GM21447 (cell line): ENCODE measurements at regions not wholly inside any gene's neighbourhood (a gene's known extent, or its start where the extent isn't known, plus 50 kb on each side); places are given as distances from the start of the nearest gene placed in this dataset.

Experiments used
- ATAC-seq: cut with Tn5 transposase; IDR thresholded peaks from one replicate; pipeline ENCODE4 v1.9.1; 2021; ENCODE audit not compliant: unreplicated experiment

GRCh38 chr2:23132823-23133595, 252.0 kb upstream of the KLHL29 start:
- no peak for ATAC-seq

GRCh38 chr2:23134726-23135125, 250.3 kb upstream of the KLHL29 start:
- no peak for ATAC-seq

- no peak for ATAC-seq
Observed at GRCh38 chr2:23135481-23136100, 249.4 kb upstream of the KLHL29 start.

GRCh38 chr2:23137166-23137565, 247.8 kb upstream of the KLHL29 start:
- no peak for ATAC-seq

GRCh38 chr2:23138701-23139100, 246.3 kb upstream of the KLHL29 start:
- ATAC-seq = no peak

GRCh38 chr2:23145460-23145859, 239.5 kb upstream of the KLHL29 start:
- no peak for ATAC-seq

- ATAC-seq = no peak
Observed at GRCh38 chr2:23146011-23146410, 239.0 kb upstream of the KLHL29 start.

GRCh38 chr2:23148342-23148741, 236.6 kb upstream of the KLHL29 start:
- ATAC-seq = no peak

- ATAC-seq = no peak
Observed at GRCh38 chr2:23149777-23150176, 235.2 kb upstream of the KLHL29 start.

GRCh38 chr2:23153484-23153883, 231.5 kb upstream of the KLHL29 start:
- ATAC-seq = no peak

- no peak for ATAC-seq
Observed at GRCh38 chr2:23155022-23155421, 230.0 kb upstream of the KLHL29 start.

GRCh38 chr2:23157812-23158211, 227.2 kb upstream of the KLHL29 start:
- no peak for ATAC-seq

- no peak for ATAC-seq
Observed at GRCh38 chr2:23158306-23158705, 226.7 kb upstream of the KLHL29 start.

- no peak for ATAC-seq
Observed at GRCh38 chr2:23159746-23160405, 225.1 kb upstream of the KLHL29 start.

- no peak for ATAC-seq
Observed at GRCh38 chr2:23164173-23164572, 220.8 kb upstream of the KLHL29 start.

- no peak for ATAC-seq
Observed at GRCh38 chr2:23169896-23170295, 215.1 kb upstream of the KLHL29 start.

GRCh38 chr2:23171108-23171507, 213.9 kb upstream of the KLHL29 start:
- ATAC-seq = no peak

GRCh38 chr2:23178396-23178795, 206.6 kb upstream of the KLHL29 start:
- ATAC-seq = no peak

- ATAC-seq = no peak
Observed at GRCh38 chr2:23183733-23184132, 201.2 kb upstream of the KLHL29 start.

GRCh38 chr2:23198316-23199114, 186.5 kb upstream of the KLHL29 start:
- no peak for ATAC-seq
